ENCODE measurements at regions not wholly inside any gene's neighbourhood (a gene's known extent, or its start where the extent isn't known, plus 50 kb on each side); places are given as distances from the start of the nearest gene placed in this dataset.

DNA sequence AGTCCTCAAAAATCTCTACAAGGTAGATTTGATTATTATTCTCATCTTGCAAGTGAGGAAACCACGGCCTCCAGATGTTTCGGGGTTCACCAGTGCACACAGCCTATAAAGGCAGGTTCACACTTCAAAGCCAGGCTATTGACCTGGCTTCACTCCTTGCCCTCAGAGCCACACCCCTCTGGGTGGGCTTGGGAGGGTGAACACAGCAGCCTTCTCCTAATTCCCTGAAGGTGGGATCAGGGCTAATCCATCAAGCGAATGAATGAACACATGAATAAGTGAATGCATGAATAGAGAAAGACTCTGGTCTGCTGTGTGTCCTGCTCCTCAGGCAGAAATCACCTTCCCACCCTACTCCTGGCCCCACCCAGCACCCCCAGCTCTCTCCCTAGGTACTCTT is 139.0 kb downstream of the CYLD start:
- DNase-seq (ENCODE audit: low spot score), result no peak

GRCh38 chr16:50879873-50880695 is 138.2 kb downstream of the CYLD start:
- no peak for DNase-seq (ENCODE audit: low spot score)

GRCh38 chr16:50878966-50879615 is 137.2 kb downstream of the CYLD start:
- no peak for DNase-seq (ENCODE audit: low spot score)

- no peak for DNase-seq (ENCODE audit: low spot score)
Measured at GRCh38 chr16:50878536-50878935, 136.7 kb downstream of the CYLD start.

GRCh38 chr16:50876263-50876662 is 134.4 kb downstream of the CYLD start:
- no peak for DNase-seq (ENCODE audit: low spot score)

GRCh38 chr16:50868577-50868976 is 126.7 kb downstream of the CYLD start:
- no peak for DNase-seq (ENCODE audit: low spot score)

- DNase-seq (ENCODE audit: low spot score), result no peak
Measured at GRCh38 chr16:50866806-50867205, 124.9 kb downstream of the CYLD start.

GRCh38 chr16:50864386-50864785 is 122.5 kb downstream of the CYLD start:
- no peak for DNase-seq (ENCODE audit: low spot score)

DNA sequence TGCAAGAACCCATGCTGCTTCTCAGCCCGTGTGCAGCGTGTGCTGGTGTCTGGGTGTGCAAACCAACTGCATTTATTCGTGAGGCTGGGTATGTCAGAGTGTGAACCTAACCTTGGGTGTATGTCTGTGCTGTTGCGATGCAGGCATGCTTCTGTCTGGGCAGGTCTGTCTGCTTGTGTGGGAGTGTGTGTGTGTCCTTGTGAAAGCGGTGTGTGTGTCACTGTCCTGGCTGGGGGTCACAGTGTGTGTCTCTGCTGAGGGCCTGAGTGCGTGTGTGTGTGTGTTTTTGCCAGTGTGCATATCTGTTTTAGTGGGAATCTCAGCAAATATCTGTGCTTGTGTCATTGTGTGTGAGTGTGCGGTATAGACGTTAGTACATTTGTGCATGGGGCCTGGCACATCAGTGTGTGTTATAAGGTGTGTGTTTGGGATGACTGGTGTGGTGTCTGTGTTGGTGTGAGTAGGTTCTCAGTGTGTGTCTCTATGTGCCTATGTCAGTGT is 121.8 kb downstream of the CYLD start:
- DNase-seq (ENCODE audit: low spot score), result no peak

DNA sequence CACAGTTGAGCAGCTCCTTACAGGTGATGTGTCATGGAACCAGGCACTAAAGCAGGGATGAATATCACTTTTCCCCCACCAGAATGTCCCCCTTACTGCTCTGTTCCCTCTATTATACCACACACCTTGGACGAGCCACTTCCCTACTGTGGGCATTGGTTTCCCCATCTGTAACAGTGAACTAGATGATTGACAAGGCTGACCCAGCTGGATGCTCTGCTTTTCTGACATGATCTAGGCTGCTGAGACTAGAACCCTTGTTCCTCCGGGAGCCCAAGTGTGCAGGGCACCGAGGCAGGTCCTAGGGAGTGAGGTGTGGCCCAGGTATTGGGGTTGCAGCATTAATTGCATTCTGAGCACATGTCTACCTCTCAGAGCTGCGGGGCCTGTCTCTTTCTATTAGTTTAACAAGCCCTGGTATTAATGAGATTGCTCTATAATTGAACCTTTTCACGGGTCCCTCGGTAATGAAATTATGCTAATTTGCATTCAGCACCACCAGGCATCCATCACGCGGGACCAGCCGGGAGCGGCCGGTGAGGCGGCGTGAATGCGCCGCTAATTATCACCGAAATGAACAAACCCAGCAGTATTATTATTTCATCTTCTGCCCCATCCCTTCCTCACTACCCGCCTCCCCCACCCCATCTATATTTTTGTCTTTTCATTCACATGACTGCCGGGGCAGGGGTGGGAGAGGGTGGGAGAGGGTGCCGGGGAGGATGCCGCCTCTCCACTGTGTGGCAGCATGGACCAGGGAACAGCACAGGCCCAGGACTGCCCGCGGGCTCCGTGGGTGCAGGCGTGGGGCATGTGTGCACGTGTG is 121.1 kb downstream of the CYLD start:
- no peak for DNase-seq (ENCODE audit: low spot score)

GRCh38 chr16:50861970-50862411 is 120.1 kb downstream of the CYLD start:
- DNase-seq (ENCODE audit: low spot score), result no peak

DNA sequence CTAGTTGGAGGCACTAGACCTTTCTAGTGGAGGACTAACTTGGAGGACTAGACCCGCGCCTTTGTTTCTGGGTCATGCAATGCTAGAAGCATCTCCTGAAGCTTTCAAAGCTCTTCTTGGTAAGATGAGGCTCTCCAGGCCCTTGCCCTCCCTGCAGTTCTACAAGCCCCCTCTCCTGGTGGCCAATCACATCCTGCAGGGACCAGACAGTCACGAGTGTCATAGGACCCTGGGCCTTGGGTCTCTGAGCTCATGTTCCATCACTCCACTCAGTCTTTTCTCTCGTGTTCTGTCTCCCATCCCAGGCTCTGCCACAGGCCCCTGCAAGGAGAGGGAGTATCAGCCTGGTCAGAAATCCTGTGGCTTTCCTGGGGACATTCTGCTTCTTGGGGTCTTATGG is 119.6 kb downstream of the CYLD start:
- no peak for DNase-seq (ENCODE audit: low spot score)

DNA sequence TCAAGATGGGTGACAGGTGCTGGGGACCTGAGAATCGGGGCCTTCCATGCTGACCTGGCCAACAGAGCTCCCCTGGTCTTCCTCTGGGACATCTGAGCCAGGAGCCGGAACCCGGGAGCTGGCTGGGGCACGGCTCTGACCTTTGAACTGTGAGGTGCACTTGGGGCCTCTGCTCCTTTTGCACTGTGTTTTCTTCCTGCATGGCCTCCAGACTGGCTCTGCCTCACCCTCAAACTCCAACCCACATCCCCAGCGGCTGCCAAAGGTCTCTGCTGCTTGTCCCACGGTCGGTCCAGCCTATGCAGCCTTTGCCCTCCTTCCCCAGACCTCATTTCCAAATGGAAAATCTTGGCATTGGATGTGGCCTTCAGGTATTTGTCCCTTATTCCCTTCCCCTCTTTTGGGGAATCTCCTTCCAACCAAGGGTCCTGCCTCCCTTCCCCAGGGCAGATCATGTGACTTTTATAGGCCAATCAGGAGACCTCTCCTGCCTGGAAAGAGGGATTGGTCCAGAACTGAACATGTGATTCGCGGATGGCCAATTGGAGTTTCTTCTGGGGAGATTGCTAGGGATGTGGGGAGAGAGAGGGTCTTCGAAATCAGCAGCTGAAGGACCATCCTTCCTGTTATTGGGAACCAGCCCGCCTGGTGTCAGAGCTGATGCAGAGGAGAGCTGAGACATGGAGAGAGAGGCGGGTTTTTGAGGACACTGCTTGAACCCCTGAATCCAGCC is 117.9 kb downstream of the CYLD start:
- DNase-seq (ENCODE audit: low spot score), result no peak

GRCh38 chr16:50858877-50859627 is 117.2 kb downstream of the CYLD start:
- DNase-seq (ENCODE audit: low spot score), result no peak

DNA sequence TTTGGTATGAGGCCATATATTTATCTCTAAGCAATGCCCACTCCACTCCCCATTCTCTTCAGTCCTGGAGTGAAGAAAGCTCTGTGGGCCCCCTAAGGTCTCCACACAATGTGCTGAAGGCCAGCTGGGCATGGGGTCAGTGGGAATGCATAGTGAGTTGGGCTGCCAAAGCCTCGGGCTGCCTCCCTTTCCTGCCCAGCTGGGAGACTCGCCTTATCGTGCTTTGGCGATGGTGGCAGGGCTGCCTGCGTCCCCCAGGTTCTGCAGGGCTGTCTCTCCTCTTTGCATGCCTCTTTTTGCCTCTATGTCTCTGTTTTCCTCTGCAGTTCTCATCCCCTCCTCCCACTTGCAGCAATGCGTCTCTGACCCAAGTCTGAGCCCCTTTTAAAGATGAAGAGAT is 116.5 kb downstream of the CYLD start:
- DNase-seq (ENCODE audit: low spot score), result no peak

DNA sequence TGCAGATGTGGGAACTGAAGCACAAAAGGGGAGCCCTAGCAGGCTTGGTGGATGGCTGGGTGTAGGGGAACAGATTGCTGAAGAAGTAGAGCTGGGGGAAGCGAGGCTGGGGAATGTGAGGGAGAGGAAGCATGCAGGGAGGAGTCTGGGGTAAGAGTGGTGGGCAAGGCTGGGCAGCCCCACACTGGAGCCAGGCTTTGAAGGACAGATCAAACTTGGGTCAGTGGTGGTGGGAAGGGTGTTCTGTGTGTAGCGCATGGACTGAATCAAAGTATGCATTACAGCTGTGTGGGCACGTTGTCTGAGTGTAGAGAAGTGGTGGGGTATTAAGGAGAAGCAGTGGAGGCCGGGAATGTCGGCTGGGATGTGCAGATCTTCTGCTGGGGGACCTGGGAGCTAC is 116.0 kb downstream of the CYLD start:
- DNase-seq (ENCODE audit: low spot score), result no peak

DNA sequence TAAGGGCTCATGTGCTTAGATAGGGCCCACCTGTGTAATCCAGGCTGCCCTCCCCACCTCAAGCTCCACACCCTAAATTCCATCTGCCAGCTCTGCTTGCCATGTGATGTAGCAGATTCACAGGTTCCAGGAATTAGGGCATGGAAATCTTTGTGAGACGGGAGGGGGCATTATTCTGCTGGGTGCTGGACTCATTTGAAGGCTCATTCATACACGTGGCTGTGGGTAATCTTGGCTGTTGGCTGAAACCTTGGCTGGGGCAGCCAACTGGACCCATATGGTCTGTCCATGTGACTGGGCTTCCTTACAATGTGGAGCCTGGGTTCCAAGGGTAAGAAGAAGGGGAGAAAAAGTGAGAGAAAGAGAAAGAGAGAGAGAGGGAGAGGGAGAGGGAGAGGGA is 115.1 kb downstream of the CYLD start:
- no peak for DNase-seq (ENCODE audit: low spot score)

- DNase-seq (ENCODE audit: low spot score), result no peak
Measured at GRCh38 chr16:50853329-50853728, 111.4 kb downstream of the CYLD start.
